ENCODE measurements at regions not wholly inside any gene's neighbourhood (a gene's known extent, or its start where the extent isn't known, plus 50 kb on each side); places are given as distances from the start of the nearest gene placed in this dataset.

DNA sequence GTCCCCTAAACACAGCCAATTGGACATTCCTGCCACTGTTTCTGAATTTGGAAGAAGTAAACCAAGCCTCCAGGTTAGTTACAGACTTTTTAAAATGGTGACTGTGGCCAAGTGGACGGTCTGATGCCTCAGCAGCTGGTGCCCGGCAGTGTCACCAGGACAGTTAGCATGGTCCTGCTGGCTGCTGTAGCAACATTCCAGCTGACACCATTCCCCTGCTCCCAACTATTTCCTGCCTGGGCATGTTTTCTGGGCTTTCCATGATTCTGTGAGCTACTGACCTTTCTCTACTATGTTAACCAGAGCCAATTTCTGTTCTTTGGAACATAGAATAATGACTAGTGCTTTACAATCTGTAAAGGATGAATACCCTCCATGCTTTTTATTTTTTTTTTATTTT is 95.0 kb downstream of the TLR5 start:
- POLR2A ChIA-PET = no interaction called here
- Histone ChIP-seq H3K4me1 (ENCODE audit: control insufficient read depth, extremely low read depth, insufficient read depth, low read length) (no peaks in the 10 kb centered on the region), H2AFZ (ENCODE audit: low read depth, low read length) (no peak overlapping the region), H3K27ac (ENCODE audit: insufficient read depth, low read depth, low read length) (no peak overlapping the region), H3K9me3 (replicated peaks; ENCODE audit: control insufficient read depth, insufficient read depth, low read length) (no peaks in the 10 kb centered on the region), H4K20me1 (replicated peaks; ENCODE audit: control insufficient read depth, extremely low read depth, insufficient read depth, low read length) (no peaks in the 10 kb centered on the region), H3K79me2 (ENCODE audit: control insufficient read depth, insufficient read depth, low read length) (no peaks in the 10 kb centered on the region), H3K27me3 (ENCODE audit: control insufficient read depth in 2 of 2, insufficient read depth in 2 of 2, low read length in 2 of 2) (no peaks in the 10 kb centered on the region), H3K9me1 (replicated peaks; ENCODE audit: control insufficient read depth, extremely low read depth, insufficient read depth, low read length) (no peaks in the 10 kb centered on the region), H3K4me2 (ENCODE audit: insufficient read depth, low read length) (no peak overlapping the region), H3K36me3 (ENCODE audit: control insufficient read depth in 2 of 2, extremely low read depth in 1 of 2, insufficient read depth in 2 of 2, low read length in 2 of 2) (no peaks in the 10 kb centered on the region), H3K9ac (replicated peaks; ENCODE audit: extremely low read depth, insufficient read depth, low read length) (no peak overlapping the region), H3K4me3 (replicated peaks in 1 of 3; ENCODE audit: insufficient read depth in 1 of 3, low read depth in 1 of 3, low read length in 3 of 3) (no peak overlapping the region)
- FAIRE-seq (no peak), DNase-seq (ENCODE audit: low read depth, low spot score) (no peak)
- CTCF ChIA-PET = no interaction called here
- intact Hi-C loops (cut with micrococcal nuclease) = no loop called here
- no TSS peak for BruUV-seq (replicated peaks)
- dilution Hi-C loops (cut with MboI; ENCODE audit: extremely low pct_ligation_motif_present, low sequenced_read_pairs) = no loop called here
- TF ChIP-seq GATA2 (IDR thresholded peaks at IDR 0.05; ENCODE audit: insufficient read depth, insufficient read length, low read depth, low read length) (no peak), EZH2 (IDR thresholded peaks at IDR 0.05; ENCODE audit: borderline replicate concordance, low read depth, low read length, severe bottlenecking) (no peak)
- TF ChIP-seq, protein P1, sequence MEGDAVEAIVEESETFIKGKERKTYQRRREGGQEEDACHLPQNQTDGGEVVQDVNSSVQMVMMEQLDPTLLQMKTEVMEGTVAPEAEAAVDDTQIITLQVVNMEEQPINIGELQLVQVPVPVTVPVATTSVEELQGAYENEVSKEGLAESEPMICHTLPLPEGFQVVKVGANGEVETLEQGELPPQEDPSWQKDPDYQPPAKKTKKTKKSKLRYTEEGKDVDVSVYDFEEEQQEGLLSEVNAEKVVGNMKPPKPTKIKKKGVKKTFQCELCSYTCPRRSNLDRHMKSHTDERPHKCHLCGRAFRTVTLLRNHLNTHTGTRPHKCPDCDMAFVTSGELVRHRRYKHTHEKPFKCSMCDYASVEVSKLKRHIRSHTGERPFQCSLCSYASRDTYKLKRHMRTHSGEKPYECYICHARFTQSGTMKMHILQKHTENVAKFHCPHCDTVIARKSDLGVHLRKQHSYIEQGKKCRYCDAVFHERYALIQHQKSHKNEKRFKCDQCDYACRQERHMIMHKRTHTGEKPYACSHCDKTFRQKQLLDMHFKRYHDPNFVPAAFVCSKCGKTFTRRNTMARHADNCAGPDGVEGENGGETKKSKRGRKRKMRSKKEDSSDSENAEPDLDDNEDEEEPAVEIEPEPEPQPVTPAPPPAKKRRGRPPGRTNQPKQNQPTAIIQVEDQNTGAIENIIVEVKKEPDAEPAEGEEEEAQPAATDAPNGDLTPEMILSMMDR (IDR thresholded peaks at IDR 0.05; ENCODE audit: extremely low read depth in 1 of 2, insufficient read depth in 1 of 2, low read depth in 1 of 2, low read length in 2 of 2) = no peak

DNA sequence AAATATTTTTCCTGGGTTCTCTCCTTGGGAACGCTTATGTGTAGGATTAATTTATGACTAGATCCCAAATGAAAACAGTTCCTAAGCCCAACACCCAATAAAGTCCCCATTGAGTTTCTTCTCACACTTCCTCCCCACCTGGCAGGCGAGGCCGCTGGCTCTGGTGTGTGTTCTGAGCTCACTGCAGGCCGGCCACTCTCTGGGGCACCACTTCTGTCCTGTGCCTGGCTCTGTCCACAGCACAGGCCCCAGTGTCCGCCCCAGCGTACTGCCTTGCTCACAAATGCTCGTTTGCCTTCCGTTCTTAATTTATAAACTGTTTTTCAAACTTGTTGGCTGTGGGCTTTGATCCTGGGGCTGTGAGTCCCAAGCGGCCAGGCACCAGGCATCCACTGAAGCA is 90.6 kb downstream of the TLR5 start:
- intact Hi-C loops (cut with micrococcal nuclease) = no loop called here
- TF ChIP-seq EZH2 (IDR thresholded peaks at IDR 0.05; ENCODE audit: borderline replicate concordance, low read depth, low read length, severe bottlenecking) (no peak), JUN (IDR thresholded peaks at IDR 0.05; ENCODE audit: borderline replicate concordance, insufficient read depth, insufficient read length, low read depth) (no peak), POLR2AphosphoS5 (IDR thresholded peaks at IDR 0.05; ENCODE audit: insufficient read depth, low read depth, low read length) (no peak), FOS (IDR thresholded peaks at IDR 0.05; ENCODE audit: borderline replicate concordance, insufficient read depth, low read length) (no peak), MYC (IDR thresholded peaks at IDR 0.05; ENCODE audit: low read depth, low read length) (no peak), POLR2A (IDR thresholded peaks at IDR 0.05; ENCODE audit: low read depth, low read length) (no peak)
- TF ChIP-seq, protein P2, sequence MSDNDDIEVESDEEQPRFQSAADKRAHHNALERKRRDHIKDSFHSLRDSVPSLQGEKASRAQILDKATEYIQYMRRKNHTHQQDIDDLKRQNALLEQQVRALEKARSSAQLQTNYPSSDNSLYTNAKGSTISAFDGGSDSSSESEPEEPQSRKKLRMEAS (IDR thresholded peaks at IDR 0.05; ENCODE audit: insufficient read depth, insufficient read length) = no peak
- TF ChIP-seq, protein P1 (IDR thresholded peaks at IDR 0.05; ENCODE audit: extremely low read depth in 1 of 2, insufficient read depth in 1 of 2, low read depth in 1 of 2, low read length in 2 of 2) = no peak
- CTCF ChIA-PET = no interaction called here
- Histone ChIP-seq H3K9ac (replicated peaks; ENCODE audit: extremely low read depth, insufficient read depth, low read length) (no peak overlapping the region), H3K4me1 (ENCODE audit: control insufficient read depth, extremely low read depth, insufficient read depth, low read length) (no peaks in the 10 kb centered on the region), H2AFZ (ENCODE audit: low read depth, low read length) (no peak overlapping the region), H4K20me1 (replicated peaks; ENCODE audit: control insufficient read depth, extremely low read depth, insufficient read depth, low read length) (no peaks in the 10 kb centered on the region), H3K4me2 (ENCODE audit: insufficient read depth, low read length) (no peak overlapping the region), H3K9me3 (replicated peaks; ENCODE audit: control insufficient read depth, insufficient read depth, low read length) (no peaks in the 10 kb centered on the region), H3K9me1 (replicated peaks; ENCODE audit: control insufficient read depth, extremely low read depth, insufficient read depth, low read length) (no peaks in the 10 kb centered on the region), H3K27me3 (ENCODE audit: control insufficient read depth in 2 of 2, insufficient read depth in 2 of 2, low read length in 2 of 2) (no peaks in the 10 kb centered on the region), H3K27ac (ENCODE audit: insufficient read depth, low read depth, low read length) (no peak overlapping the region), H3K36me3 (ENCODE audit: control insufficient read depth in 2 of 2, extremely low read depth in 1 of 2, insufficient read depth in 2 of 2, low read length in 2 of 2) (no peaks in the 10 kb centered on the region), H3K79me2 (ENCODE audit: control insufficient read depth, insufficient read depth, low read length) (no peaks in the 10 kb centered on the region), H3K4me3 (replicated peaks in 1 of 3; ENCODE audit: insufficient read depth in 1 of 3, low read depth in 1 of 3, low read length in 3 of 3) (no peak overlapping the region)
- FAIRE-seq (no peak), DNase-seq (ENCODE audit: low read depth, low spot score) (no peak)
- dilution Hi-C loops (cut with MboI; ENCODE audit: extremely low pct_ligation_motif_present, low sequenced_read_pairs) = no loop called here
- POLR2A ChIA-PET = no interaction called here
- no TSS peak for BruUV-seq (replicated peaks)
